ENCODE measurements at regions not wholly inside any gene's neighbourhood (a gene's known extent, or its start where the extent isn't known, plus 50 kb on each side); places are given as distances from the start of the nearest gene placed in this dataset.

DNA sequence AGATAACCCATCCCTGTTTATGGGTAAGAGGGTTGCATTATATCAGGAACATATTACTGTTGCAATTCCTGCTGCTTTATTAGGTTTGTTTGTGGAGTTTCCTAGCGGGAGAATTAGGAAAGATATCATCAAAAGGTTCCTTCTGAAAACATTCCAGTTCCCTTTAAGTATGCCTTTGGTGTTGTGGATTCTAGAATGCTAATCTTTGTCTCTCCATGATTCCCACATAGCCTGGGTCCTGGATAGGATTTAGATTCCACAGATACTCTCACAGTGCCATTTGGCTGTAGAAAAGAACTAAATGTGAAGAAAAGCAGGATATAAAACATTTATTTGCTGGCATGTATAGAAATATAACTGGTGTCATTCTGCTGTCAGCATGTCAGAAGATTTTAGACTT lies 338.7 kb downstream of the PCDH18 start:
- no peak for DNase-seq

GRCh38 chr4:137181293-137181899 lies 350.9 kb downstream of the PCDH18 start:
- DNase-seq, result no peak

GRCh38 chr4:137180349-137180748 lies 351.9 kb downstream of the PCDH18 start:
- DNase-seq, result no peak

GRCh38 chr4:137156807-137157206 lies 375.5 kb downstream of the PCDH18 start:
- DNase-seq, result no peak

GRCh38 chr4:137156054-137156453 lies 376.2 kb downstream of the PCDH18 start:
- no peak for DNase-seq

GRCh38 chr4:137131201-137131600 lies 401.1 kb downstream of the PCDH18 start:
- DNase-seq, result no peak

- DNase-seq, result no peak
Observed at GRCh38 chr4:137129845-137130244, 402.4 kb downstream of the PCDH18 start.

- DNase-seq, result no peak
Observed at GRCh38 chr4:137129441-137129840, 402.9 kb downstream of the PCDH18 start.

GRCh38 chr4:137125011-137125410 lies 407.3 kb downstream of the PCDH18 start:
- no peak for DNase-seq

GRCh38 chr4:137124278-137124932 lies 407.9 kb downstream of the PCDH18 start:
- no peak for DNase-seq

- DNase-seq, result no peak
Observed at GRCh38 chr4:137122876-137123275, 409.4 kb downstream of the PCDH18 start.

- DNase-seq, result no peak
Observed at GRCh38 chr4:137116144-137116543, 416.1 kb downstream of the PCDH18 start.

DNA sequence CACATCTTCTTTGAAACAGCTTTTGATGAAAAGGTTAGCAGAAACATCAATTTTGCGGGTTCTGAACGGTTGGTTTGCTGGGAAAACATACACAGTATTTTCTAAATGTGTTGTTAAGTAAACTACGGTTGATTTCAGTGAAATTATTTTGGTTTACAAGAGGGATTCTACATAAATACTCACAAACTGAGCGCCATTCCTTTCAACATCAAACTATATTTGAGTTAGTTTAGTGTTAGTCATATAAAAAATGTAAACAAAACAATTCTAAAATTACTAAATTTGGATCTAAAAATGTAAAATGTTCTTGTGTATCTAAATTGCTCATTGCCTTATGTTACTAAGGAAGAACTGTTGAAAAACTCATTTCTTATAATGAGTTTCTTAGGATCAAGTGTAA lies 425.6 kb downstream of the PCDH18 start:
- no peak for DNase-seq

GRCh38 chr4:137106287-137106686 lies 426.0 kb downstream of the PCDH18 start:
- DNase-seq, result no peak

DNA sequence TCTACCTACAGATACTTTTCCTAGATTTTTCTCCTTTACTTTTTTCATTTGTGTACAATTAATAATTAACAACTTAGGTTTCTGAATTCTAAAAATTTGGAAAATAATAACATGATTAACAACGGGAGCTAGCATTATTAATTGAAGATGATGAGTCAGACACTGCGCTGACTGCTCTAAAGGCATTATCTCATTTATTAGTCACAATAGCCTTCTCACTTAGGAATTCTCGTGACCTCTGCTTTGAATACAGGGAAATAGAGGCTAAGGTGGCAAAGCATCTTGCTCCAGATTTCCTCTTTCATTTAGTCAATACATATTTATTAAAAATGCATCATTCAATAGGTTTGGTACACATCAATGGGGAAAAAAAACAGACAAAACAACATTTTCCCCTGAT lies 441.3 kb downstream of the PCDH18 start:
- DNase-seq, result no peak

- DNase-seq, result no peak
Observed at GRCh38 chr4:137083571-137084135, 448.6 kb downstream of the PCDH18 start.

- DNase-seq, result no peak
Observed at GRCh38 chr4:137082061-137082460, 450.2 kb downstream of the PCDH18 start.

GRCh38 chr4:137076908-137077307 lies 455.4 kb downstream of the PCDH18 start:
- DNase-seq, result no peak

GRCh38 chr4:137075586-137075985 lies 456.7 kb downstream of the PCDH18 start:
- DNase-seq, result no peak

DNA sequence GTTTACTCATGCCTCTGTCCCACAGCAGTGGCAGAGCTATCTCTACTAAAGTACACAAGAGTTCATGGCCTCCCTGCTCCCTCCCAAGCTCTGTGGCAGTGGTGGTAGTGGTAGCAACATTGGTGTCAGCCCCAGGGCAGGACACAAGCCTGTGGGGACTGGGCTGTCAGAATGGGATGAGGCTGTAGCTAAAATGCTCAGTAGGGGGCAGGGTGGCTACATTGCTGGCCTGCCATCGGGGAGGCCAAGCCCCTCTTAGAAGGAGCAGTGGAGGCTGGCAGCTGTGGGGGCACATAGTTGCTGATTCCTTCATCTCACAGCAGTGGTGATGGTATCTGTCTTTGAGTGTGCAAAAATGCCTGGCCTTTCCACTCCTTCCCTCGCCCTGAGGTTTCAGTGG lies 461.7 kb downstream of the PCDH18 start:
- DNase-seq, result no peak

DNA sequence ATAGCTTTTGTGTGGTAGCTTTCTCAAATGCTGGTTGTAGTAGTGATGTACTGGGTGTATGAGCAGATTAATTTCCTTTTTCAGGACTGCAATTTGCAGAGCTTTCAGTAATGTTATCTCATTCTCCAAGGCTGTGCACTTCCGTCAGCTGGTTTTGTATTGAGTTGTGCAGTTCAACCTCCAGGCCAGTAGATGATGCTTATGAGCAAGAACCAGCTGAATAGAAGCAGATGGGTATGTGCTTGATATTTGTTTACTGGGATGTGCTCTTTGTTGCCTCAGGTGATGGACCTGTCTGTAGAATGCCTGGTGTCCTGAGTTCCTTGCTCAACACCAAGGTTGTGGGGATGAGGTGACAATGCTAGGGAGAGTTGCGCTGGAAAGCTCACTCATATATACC lies 462.8 kb downstream of the PCDH18 start:
- no peak for DNase-seq

DNA sequence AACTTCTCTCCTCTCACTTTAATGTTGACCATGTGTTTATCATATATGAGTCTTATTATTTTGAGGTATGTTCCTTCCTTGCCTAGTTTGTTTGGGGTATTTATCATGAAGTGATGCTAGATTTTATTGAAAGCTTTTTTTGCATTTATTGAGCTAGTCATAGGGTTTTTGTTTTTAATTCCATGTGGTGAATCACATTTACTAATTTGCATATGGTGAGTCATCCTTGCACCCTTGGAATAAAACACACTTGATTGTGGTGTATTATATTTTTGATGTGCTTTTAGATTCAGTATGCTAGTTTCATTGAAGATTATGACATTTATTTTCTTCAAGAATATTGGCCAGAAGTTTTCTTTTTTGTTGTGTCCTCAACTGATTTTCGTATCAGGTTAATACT lies 464.6 kb downstream of the PCDH18 start:
- no peak for DNase-seq

GRCh38 chr4:137065311-137065710 lies 467.0 kb downstream of the PCDH18 start:
- DNase-seq, result no peak

- no peak for DNase-seq
Observed at GRCh38 chr4:137063961-137064360, 468.3 kb downstream of the PCDH18 start.

- no peak for DNase-seq
Observed at GRCh38 chr4:137043184-137043583, 489.1 kb downstream of the PCDH18 start.
